BE2C (cell line): ENCODE measurements at regions not wholly inside any gene's neighbourhood (a gene's known extent, or its start where the extent isn't known, plus 50 kb on each side); places are given as distances from the start of the nearest gene placed in this dataset.

Source experiments
- DNase-seq: peaks from one replicate; pipeline ENCODE4 v3.0.0-alpha.2; 2020
- H3K27me3 ChIP-seq: fragments of 250-450 bp; sonication (Bioruptor Pico); 2 replicates; pipeline ENCODE4 v1.5.1; 2020; ENCODE audit warnings: mild to moderate bottlenecking
- H3K36me3 ChIP-seq: fragments of 250-450 bp; sonication (Bioruptor Pico); 2 replicates; pipeline ENCODE4 v1.5.1; 2020; ENCODE audit warnings: mild to moderate bottlenecking
- H3K4me1 ChIP-seq: fragments of 250-450 bp; sonication (Bioruptor Pico); 2 replicates; pipeline ENCODE4 v1.5.1; 2020
- H3K4me3 ChIP-seq: 2 replicates; pipeline ENCODE4 v1.5.1; 2011; ENCODE audit warnings: low read depth, low read length
- H3K9me3 ChIP-seq: fragments of 250-450 bp; sonication (Bioruptor Pico); 2 replicates; pipeline ENCODE4 v1.5.1; 2020
- TF ChIP-seq, protein P1 (sequence below): IDR thresholded peaks from 2 replicates; pipeline ENCODE4 v1.5.1; 2012; ENCODE audit warnings: mild to moderate bottlenecking, low read depth, low read length

DNA sequence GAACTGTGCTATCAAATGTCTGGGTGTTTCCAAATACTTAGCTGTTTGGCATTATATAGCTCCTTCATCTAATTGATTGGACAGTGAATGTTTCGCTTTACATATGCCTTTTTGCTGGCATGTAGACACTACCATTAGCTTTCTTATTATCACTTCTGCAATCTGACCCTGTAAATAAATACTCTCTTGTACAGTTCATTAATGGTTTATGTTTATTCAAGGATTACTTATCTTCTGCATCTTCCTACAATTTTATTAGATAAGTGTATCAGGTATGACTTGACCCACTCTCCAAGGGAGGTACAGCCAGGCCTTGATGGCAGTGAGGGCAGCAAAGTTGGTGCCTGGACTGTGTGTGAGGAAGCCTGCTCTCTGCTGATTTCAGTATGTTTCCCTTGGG, 614.1 kb upstream of the SETBP1 start:
- H3K27me3 ChIP-seq = no peaks in the 10 kb centered on the region
- no peak for DNase-seq
- TF ChIP-seq, protein P1, sequence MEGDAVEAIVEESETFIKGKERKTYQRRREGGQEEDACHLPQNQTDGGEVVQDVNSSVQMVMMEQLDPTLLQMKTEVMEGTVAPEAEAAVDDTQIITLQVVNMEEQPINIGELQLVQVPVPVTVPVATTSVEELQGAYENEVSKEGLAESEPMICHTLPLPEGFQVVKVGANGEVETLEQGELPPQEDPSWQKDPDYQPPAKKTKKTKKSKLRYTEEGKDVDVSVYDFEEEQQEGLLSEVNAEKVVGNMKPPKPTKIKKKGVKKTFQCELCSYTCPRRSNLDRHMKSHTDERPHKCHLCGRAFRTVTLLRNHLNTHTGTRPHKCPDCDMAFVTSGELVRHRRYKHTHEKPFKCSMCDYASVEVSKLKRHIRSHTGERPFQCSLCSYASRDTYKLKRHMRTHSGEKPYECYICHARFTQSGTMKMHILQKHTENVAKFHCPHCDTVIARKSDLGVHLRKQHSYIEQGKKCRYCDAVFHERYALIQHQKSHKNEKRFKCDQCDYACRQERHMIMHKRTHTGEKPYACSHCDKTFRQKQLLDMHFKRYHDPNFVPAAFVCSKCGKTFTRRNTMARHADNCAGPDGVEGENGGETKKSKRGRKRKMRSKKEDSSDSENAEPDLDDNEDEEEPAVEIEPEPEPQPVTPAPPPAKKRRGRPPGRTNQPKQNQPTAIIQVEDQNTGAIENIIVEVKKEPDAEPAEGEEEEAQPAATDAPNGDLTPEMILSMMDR = no peak
- H3K36me3 ChIP-seq = no peaks in the 10 kb centered on the region
- no peaks in the 10 kb centered on the region for H3K4me1 ChIP-seq
- no peaks in the 10 kb centered on the region for H3K9me3 ChIP-seq
- no peak overlapping the region for H3K4me3 ChIP-seq

DNA sequence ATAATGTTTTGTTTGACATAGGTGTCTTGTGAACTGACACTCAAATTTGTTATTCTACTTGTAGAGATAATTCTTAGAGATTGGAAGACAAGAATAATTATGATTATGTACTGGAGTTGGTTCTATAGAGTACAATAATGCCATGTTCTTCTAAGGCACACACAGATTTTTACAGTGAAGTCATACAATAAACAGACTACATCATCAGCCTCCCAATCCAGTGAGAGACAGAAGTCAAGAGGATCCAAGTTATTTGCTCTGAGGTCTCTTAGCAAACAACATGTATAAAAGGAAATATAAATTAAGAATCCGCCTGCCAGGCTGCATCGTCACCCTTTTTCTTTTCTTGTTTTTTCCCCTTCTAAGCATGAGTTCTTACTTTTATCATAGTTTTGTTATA, 613.5 kb upstream of the SETBP1 start:
- DNase-seq = no peak
- Histone ChIP-seq H3K4me1 (no peaks in the 10 kb centered on the region), H3K27me3 (no peaks in the 10 kb centered on the region), H3K4me3 (no peak overlapping the region), H3K36me3 (no peaks in the 10 kb centered on the region), H3K9me3 (no peaks in the 10 kb centered on the region)
- TF ChIP-seq, protein P1 = no peak

DNA sequence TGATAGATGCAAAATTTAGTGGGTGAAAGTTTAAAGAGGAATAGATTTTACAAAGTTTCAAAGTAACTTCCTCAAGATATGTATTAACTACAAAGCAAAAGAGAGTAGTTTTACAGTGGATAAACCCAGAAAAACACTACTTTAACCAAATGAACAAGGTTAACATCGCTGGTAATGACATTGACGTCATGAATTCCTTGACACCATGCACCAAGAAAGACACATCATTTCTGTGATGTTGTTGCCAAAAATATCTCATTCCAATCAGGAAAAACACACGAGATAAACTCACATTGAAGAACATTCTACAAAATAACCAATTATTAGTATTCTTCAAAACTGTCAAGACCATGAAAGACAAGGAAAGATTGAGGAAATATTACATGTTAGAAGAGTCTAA, 605.6 kb upstream of the SETBP1 start:
- Histone ChIP-seq H3K9me3 (no peaks in the 10 kb centered on the region), H3K27me3 (no peaks in the 10 kb centered on the region), H3K36me3 (no peaks in the 10 kb centered on the region), H3K4me1 (no peaks in the 10 kb centered on the region), H3K4me3 (no peak overlapping the region)
- TF ChIP-seq, protein P1 = no peak
- DNase-seq = no peak

DNA sequence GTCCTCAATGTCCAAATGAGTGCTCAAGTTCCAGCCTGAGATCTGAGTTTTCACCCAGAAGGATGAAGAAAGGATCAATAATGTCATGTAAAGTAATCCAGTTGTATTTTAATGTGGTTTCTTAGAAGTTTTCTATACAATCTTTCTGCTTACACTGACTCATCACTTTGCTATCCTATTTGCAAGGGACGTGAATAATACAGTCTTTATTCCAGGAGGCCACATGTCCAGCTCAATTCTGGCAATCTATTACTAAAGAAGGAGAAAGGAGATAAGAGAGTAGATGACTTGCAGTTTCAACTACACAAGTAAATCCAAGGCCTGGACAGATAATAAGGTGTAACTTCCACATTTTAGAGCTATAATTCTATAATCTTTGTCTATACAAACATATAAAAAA, 601.1 kb upstream of the SETBP1 start:
- no peaks in the 10 kb centered on the region for H3K4me1 ChIP-seq
- H3K9me3 ChIP-seq = no peaks in the 10 kb centered on the region
- no peaks in the 10 kb centered on the region for H3K36me3 ChIP-seq
- no peaks in the 10 kb centered on the region for H3K27me3 ChIP-seq
- TF ChIP-seq, protein P1 = no peak
- DNase-seq = no peak
- no peak overlapping the region for H3K4me3 ChIP-seq

DNA sequence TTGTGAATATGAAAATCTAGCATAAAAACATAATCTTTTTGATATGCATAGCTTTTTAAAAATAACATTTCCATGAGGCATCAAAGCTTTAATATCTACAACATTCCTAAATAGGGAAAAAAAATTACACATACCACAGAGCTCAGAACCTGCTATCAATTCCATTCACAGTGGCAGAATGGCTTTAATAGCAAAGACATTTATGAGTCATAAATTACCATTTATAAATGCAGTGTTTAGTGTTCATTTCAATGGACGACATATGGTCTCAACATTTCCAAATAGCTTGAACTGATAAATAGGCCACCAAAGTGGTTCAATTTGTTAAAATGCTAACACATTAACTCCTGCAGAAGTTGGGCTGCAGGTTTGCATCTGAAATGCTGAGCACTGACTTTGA, 600.6 kb upstream of the SETBP1 start:
- no peak overlapping the region for H3K4me3 ChIP-seq
- H3K27me3 ChIP-seq = no peaks in the 10 kb centered on the region
- no peaks in the 10 kb centered on the region for H3K36me3 ChIP-seq
- TF ChIP-seq, protein P1 = no peak
- H3K4me1 ChIP-seq = no peaks in the 10 kb centered on the region
- no peaks in the 10 kb centered on the region for H3K9me3 ChIP-seq
- no peak for DNase-seq

DNA sequence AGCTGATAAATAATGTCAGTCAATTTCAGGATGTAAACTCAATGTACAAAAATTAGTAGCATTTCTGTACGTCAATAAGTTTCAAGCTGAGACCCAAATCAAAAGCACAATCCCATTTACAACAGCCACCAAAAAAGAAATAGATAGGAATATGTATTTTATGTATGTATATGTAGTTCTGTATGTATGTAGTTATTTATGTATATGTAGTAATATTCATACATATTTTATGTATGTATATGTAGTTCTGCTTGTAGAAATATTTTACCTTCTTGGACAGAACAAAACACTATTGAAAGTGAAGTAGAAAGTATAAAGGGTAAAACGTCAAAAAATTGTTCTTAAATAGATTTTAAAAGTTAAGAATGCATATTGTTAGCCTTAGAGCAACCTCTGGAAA, 591.0 kb upstream of the SETBP1 start:
- H3K9me3 ChIP-seq = no peaks in the 10 kb centered on the region
- DNase-seq = no peak
- no peaks in the 10 kb centered on the region for H3K4me1 ChIP-seq
- TF ChIP-seq, protein P1 = no peak
- H3K4me3 ChIP-seq = no peak overlapping the region
- no peaks in the 10 kb centered on the region for H3K36me3 ChIP-seq
- H3K27me3 ChIP-seq = no peaks in the 10 kb centered on the region
